Body of pancreas (tissue), 4 donors: ENCODE measurements at regions not wholly inside any gene's neighbourhood (a gene's known extent, or its start where the extent isn't known, plus 50 kb on each side); places are given as distances from the start of the nearest gene placed in this dataset.

Experiments used
- CTCF ChIP-seq, 7 experiments: fragments of 450-650 bp in 4 of 7; fragments of 200-600 bp in 3 of 7; sonication (generic) in 3 of 7; IDR thresholded peaks; one replicate each; pipeline ENCODE4 v1.5.1; 2016 to 2019; ENCODE audit warnings: antibody characterized with exemption in 7 of 7
- POLR2A ChIP-seq, 3 donors: fragments of 450-650 bp; IDR thresholded peaks; one replicate each; pipeline ENCODE4 v1.6.1; 2016; ENCODE audit warnings: antibody characterized with exemption in 3 of 3, mild to moderate bottlenecking in 2 of 3

DNA sequence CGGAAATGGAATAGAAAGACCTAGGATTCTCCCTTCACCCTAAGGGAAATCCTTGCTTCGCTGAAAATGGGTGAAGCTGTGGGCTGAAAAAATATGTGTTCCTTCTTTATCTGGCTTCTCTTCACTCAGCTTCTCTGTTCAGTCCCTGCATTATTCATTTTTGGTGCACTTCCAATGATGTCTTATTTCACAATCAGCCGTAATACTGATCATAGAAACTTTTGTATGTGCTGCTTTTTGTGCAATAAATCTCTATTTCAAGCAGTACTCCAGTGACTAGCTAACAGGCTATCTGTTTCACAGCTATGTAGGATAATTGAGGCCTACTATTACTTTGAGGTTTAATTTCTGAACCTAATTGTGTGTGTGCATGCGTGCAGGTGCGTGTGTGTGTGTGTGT lies 144.6 kb downstream of the FOXL1 start:
- TF ChIP-seq CTCF (IDR thresholded peaks at IDR 0.05) = no peak
- TF ChIP-seq POLR2A (IDR thresholded peaks at IDR 0.05) = no peak
